Ovary (tissue), 7 donors: ENCODE measurements at regions not wholly inside any gene's neighbourhood (a gene's known extent, or its start where the extent isn't known, plus 50 kb on each side); places are given as distances from the start of the nearest gene placed in this dataset.

Source experiments
- DNase-seq, 5 donors: peaks; one replicate each; pipeline ENCODE4 v3.0.0-alpha.2; 2019 to 2020
- H3K27ac ChIP-seq, 2 donors: fragments of 200-600 bp; one replicate each; pipeline versions ENCODE4 v1.5.1 to v1.8.0; 2019 to 2022
- H3K27me3 ChIP-seq: fragments of 200-600 bp; one replicate; pipeline ENCODE4 v1.8.0; 2022
- H3K36me3 ChIP-seq: fragments of 200-600 bp; sonication (generic); one replicate; pipeline ENCODE4 v1.5.1; 2019
- H3K4me1 ChIP-seq: one replicate; pipeline ENCODE4 v1.8.1; 2013; ENCODE audit warnings: mild to moderate bottlenecking, moderate library complexity; ENCODE audit not compliant: insufficient read depth
- H3K4me3 ChIP-seq: fragments of 200-600 bp; sonication (generic); one replicate; pipeline ENCODE4 v1.5.1; 2017
- H3K9me3 ChIP-seq, 2 donors: fragments of 200-600 bp in 1 of 2; sonication (generic) in 1 of 2; one replicate each; pipeline versions ENCODE4 v1.5.1 to v1.8.1; 2013 to 2019; ENCODE audit warnings: mild to moderate bottlenecking in 1 of 2, moderate library complexity in 1 of 2
- EP300 ChIP-seq: sonication (generic); formaldehyde crosslinking; IDR thresholded peaks from one replicate; pipeline ENCODE4 v1.6.1; 2017; ENCODE audit warnings: antibody characterized with exemption
- POLR2A ChIP-seq: fragments of 450-650 bp; IDR thresholded peaks from one replicate; pipeline ENCODE4 v1.6.1; 2017; ENCODE audit warnings: antibody characterized with exemption, mild to moderate bottlenecking, moderate library complexity
- whole genome bisulfite sequencing, 3 donors: extraction: QIAGEN DNeasy Blood & Tissue Kit in 1 of 3; methylation state at CpG; one replicate each; pipeline versions ENCODE4 v1.1.5 to v1.1.7; 2013 to 2017; 5-methylcytosine and 5-hydroxymethylcytosine counted together
- intact Hi-C, 4 donors: fragments of 100-400 bp; cut with DNase I; formaldehyde crosslinking; loops; one replicate each; pipeline versions ENCODE4 v1.11.0 to v1.15.1; 2022 to 2023
- TF ChIP-seq, protein P1 (sequence below), 3 donors: fragments of 450-650 bp in 2 of 3; fragments of 200-600 bp in 1 of 3; IDR thresholded peaks; one replicate each; pipeline versions ENCODE4 v1.5.1 to v1.8.0; 2016 to 2022; ENCODE audit warnings: antibody characterized with exemption in 3 of 3, mild to moderate bottlenecking in 1 of 3
- donor health status: DM: no; HTN: no; CAD: no; lungs with moderate emphysema.
- donor health status: DM: no; HTN: no; CAD: no.
- donor health status: Bipolar disorder and iron deficiency.
- donor health status: DM: no; HTN: no; CAD: no.
- donor health status: DM: yes; HTN: yes; CAD: no.

DNA sequence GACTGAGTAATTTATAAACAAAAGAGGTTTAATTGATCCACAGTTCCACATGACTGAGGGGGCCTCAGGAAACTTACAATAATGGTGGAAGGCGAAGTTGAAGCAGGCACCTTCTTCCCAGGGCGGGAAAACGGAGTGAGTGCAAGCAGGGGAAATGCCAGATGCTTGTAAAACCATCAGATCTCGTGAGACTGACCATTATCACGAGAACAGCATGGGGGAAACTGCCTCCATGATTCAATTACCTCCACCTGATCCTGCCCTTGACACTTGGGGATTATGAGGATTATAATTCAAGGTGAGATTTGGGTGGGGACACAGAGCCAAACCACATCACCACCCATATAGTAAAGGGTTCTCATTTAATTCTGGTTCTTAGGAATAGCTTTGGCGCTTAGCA lies 219.5 kb upstream of the ATP5MC3 start:
- no peak for DNase-seq
- WGBS, 3 donors: 72 to 80% (median 74%) methylated on average over 6 of the region's 6 CpGs
- H3K9me3 ChIP-seq: no peaks in the 10 kb centered on the region
- no peak overlapping the region for H3K27ac ChIP-seq
- TF ChIP-seq EP300 (no peak), POLR2A (no peak)
- TF ChIP-seq, protein P1, sequence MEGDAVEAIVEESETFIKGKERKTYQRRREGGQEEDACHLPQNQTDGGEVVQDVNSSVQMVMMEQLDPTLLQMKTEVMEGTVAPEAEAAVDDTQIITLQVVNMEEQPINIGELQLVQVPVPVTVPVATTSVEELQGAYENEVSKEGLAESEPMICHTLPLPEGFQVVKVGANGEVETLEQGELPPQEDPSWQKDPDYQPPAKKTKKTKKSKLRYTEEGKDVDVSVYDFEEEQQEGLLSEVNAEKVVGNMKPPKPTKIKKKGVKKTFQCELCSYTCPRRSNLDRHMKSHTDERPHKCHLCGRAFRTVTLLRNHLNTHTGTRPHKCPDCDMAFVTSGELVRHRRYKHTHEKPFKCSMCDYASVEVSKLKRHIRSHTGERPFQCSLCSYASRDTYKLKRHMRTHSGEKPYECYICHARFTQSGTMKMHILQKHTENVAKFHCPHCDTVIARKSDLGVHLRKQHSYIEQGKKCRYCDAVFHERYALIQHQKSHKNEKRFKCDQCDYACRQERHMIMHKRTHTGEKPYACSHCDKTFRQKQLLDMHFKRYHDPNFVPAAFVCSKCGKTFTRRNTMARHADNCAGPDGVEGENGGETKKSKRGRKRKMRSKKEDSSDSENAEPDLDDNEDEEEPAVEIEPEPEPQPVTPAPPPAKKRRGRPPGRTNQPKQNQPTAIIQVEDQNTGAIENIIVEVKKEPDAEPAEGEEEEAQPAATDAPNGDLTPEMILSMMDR (IDR thresholded peaks at IDR 0.05): no peak
- no peaks in the 10 kb centered on the region for H3K4me1 ChIP-seq
- intact Hi-C loops: no loop called here
- no peaks in the 10 kb centered on the region for H3K36me3 ChIP-seq
- no peaks in the 10 kb centered on the region for H3K27me3 ChIP-seq
- no peak overlapping the region for H3K4me3 ChIP-seq

DNA sequence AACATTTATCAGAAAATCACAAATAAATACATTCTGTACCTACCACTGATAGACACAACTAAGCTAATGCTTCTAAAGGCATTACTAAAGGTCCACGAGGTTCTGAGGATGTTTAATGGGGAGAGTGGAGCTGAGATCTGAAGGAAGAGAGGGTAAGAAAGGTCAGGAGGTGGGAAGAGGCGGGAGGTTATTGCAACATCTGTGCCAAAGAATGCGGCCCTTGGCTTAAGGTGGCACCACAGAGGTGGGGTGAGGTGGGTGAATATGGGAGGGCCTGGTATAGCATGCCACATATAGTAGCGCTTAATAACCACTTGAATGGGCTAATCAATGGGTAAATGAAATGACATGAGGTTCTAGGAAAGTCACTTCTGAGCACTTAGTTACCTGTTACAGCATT lies 217.8 kb upstream of the ATP5MC3 start:
- H3K4me1 ChIP-seq: no peaks in the 10 kb centered on the region
- intact Hi-C loops: no loop called here
- TF ChIP-seq EP300 (no peak), POLR2A (no peak)
- TF ChIP-seq, protein P1 (IDR thresholded peaks at IDR 0.05): no peak
- no peak overlapping the region for H3K27ac ChIP-seq
- H3K36me3 ChIP-seq: no peaks in the 10 kb centered on the region
- no peak overlapping the region for H3K4me3 ChIP-seq
- 60 to 65% (median 64%) methylated on average over 4 of the region's 4 CpGs for WGBS, 3 donors
- no peak for DNase-seq
- no peaks in the 10 kb centered on the region for H3K9me3 ChIP-seq
- no peaks in the 10 kb centered on the region for H3K27me3 ChIP-seq

DNA sequence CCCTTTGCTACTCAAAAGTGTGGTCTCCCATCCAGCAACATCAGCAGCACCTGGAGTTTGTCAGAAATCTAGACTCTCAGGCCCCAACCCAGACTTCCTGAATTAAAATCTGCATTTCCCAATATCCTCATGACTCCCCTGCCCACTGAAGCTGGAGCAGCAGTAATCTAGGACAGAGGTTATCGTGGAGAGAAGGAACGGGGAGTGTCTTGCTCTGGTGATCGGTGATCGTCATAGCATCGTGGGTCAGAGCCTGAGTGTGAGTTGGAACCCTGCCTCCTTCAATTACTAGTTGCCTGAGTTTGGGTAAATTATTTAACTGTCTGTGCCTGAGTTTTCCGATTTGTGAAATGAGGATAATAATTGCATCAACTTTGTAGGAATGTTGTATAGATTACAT lies 217.3 kb upstream of the ATP5MC3 start:
- intact Hi-C loops: no loop called here
- no peaks in the 10 kb centered on the region for H3K27me3 ChIP-seq
- 39 to 64% (median 48%) methylated on average over 6 of the region's 6 CpGs for WGBS, 3 donors
- no peak for TF ChIP-seq EP300
- TF ChIP-seq, protein P1 (IDR thresholded peaks at IDR 0.05): no peak
- TF ChIP-seq POLR2A: no peak
- no peak for DNase-seq
- H3K27ac ChIP-seq: no peak overlapping the region
- H3K9me3 ChIP-seq: no peaks in the 10 kb centered on the region
- H3K4me3 ChIP-seq: no peak overlapping the region
- H3K4me1 ChIP-seq: no peaks in the 10 kb centered on the region
- no peaks in the 10 kb centered on the region for H3K36me3 ChIP-seq

- H3K4me3 ChIP-seq: no peak overlapping the region
- intact Hi-C loops: no loop called here
- no peaks in the 10 kb centered on the region for H3K4me1 ChIP-seq
- H3K36me3 ChIP-seq: no peaks in the 10 kb centered on the region
- no peaks in the 10 kb centered on the region for H3K27me3 ChIP-seq
- H3K27ac ChIP-seq: no peak overlapping the region
- TF ChIP-seq, protein P1 (IDR thresholded peaks at IDR 0.05): no peak
- TF ChIP-seq EP300 (no peak), POLR2A (no peak)
- no peaks in the 10 kb centered on the region for H3K9me3 ChIP-seq
- DNase-seq: no peak
Observed at GRCh38 chr2:175396696-175397095, 215.2 kb upstream of the ATP5MC3 start.

- H3K9me3 ChIP-seq: no peaks in the 10 kb centered on the region
- H3K4me3 ChIP-seq: no peak overlapping the region
- no peak overlapping the region for H3K27ac ChIP-seq
- no peaks in the 10 kb centered on the region for H3K27me3 ChIP-seq
- H3K36me3 ChIP-seq: no peaks in the 10 kb centered on the region
- DNase-seq: no peak
- H3K4me1 ChIP-seq: no peaks in the 10 kb centered on the region
- TF ChIP-seq, protein P1 (IDR thresholded peaks at IDR 0.05): no peak
- no peak for TF ChIP-seq EP300
- TF ChIP-seq POLR2A: no peak
- 70 to 88% (median 72%) methylated on average over 1 of the region's 1 CpG for WGBS, 3 donors
- intact Hi-C loops: no loop called here
Observed at GRCh38 chr2:175393851-175394250, 212.3 kb upstream of the ATP5MC3 start.
